Tibial nerve (tissue), 4 donors: ENCODE measurements at regions not wholly inside any gene's neighbourhood (a gene's known extent, or its start where the extent isn't known, plus 50 kb on each side); places are given as distances from the start of the nearest gene placed in this dataset.

Source experiments
- DNase-seq, 2 donors: peaks; one replicate each; pipeline ENCODE4 v3.0.0-alpha.2; 2019; ENCODE audit warnings: low spot score in 2 of 2
- H3K27ac ChIP-seq, 4 donors: fragments of 200-600 bp; sonication (generic) in 3 of 4; one replicate each; pipeline ENCODE4 v1.5.1; 2017 to 2019; ENCODE audit warnings: mild to moderate bottlenecking in 1 of 4
- H3K27me3 ChIP-seq, 2 donors: fragments of 200-600 bp; sonication (generic) in 1 of 2; one replicate each; pipeline versions ENCODE4 v1.5.1 to v1.6.0; 2017 to 2019
- H3K36me3 ChIP-seq, 3 donors: fragments of 200-600 bp; sonication (generic); one replicate each; pipeline ENCODE4 v1.5.1; 2018 to 2019
- H3K4me1 ChIP-seq, 4 donors: fragments of 200-600 bp; sonication (generic) in 3 of 4; one replicate each; pipeline ENCODE4 v1.5.1; 2017 to 2019
- H3K4me3 ChIP-seq, 4 donors: fragments of 200-600 bp; sonication (generic) in 3 of 4; one replicate each; pipeline ENCODE4 v1.5.1; 2017 to 2019; ENCODE audit warnings: mild to moderate bottlenecking in 1 of 4, moderate library complexity in 1 of 4
- H3K9me3 ChIP-seq, 4 donors: fragments of 200-600 bp; sonication (generic) in 3 of 4; one replicate each; pipeline ENCODE4 v1.5.1; 2017 to 2019
- EP300 ChIP-seq, 2 donors: sonication (generic); formaldehyde crosslinking; IDR thresholded peaks; one replicate each; pipeline ENCODE4 v1.6.1; 2017; ENCODE audit warnings: antibody characterized with exemption in 2 of 2, mild to moderate bottlenecking in 1 of 2
- POLR2A ChIP-seq, 2 donors: fragments of 450-650 bp; IDR thresholded peaks; one replicate each; pipeline ENCODE4 v1.6.1; 2017; ENCODE audit warnings: antibody characterized with exemption in 2 of 2, mild to moderate bottlenecking in 2 of 2, moderate library complexity in 2 of 2
- WGBS, 2 donors: methylation state at CpG; one replicate each; pipeline ENCODE4 v1.1.5; 2018; 5-methylcytosine and 5-hydroxymethylcytosine counted together
- TF ChIP-seq, protein P1 (sequence below), 5 experiments: fragments of 200-600 bp in 3 of 5; fragments of 450-650 bp in 2 of 5; sonication (generic) in 3 of 5; IDR thresholded peaks; one replicate each; pipeline ENCODE4 v1.5.1; 2016 to 2019; ENCODE audit warnings: antibody characterized with exemption in 5 of 5, mild to moderate bottlenecking in 3 of 5, moderate library complexity in 2 of 5

DNA sequence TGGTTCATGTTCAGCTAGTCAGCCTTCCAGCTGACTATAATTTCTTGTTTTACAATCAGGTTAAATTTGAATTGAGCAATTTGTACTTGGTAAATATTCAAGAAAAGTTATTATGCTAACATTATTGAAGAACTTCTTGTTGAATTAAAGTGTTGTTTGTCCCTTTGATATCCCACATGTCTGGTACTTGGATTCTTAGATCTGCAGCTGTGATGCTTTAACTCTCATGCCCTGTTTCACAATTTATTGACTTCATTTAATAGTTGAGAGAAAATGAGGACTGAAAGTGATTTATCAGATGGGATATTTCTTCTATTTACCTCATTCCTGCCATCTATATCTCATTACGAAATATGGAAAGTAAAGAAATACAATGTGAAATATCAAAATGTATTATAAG, 92.8 kb downstream of the FASLG start:
- Histone ChIP-seq H3K36me3 (no peaks in the 10 kb centered on the region), H3K4me1 (peaks cover 0 to 7% (median 2%) of the 10 kb centered on the region in 4 donors), H3K27ac (peak overlapping the region in 1 of 4 donors; percentile 38), H3K4me3 (no peak overlapping the region), H3K9me3 (no peaks in the 10 kb centered on the region), H3K27me3 (no peaks in the 10 kb centered on the region)
- WGBS, 2 donors: 79 to 91% methylated on average over 1 of the region's 1 CpG
- TF ChIP-seq EP300 (IDR thresholded peaks at IDR 0.05): peak in 1 of 2 donors; percentile 41
- no peak for TF ChIP-seq POLR2A (IDR thresholded peaks at IDR 0.05)
- no peak for DNase-seq

DNA sequence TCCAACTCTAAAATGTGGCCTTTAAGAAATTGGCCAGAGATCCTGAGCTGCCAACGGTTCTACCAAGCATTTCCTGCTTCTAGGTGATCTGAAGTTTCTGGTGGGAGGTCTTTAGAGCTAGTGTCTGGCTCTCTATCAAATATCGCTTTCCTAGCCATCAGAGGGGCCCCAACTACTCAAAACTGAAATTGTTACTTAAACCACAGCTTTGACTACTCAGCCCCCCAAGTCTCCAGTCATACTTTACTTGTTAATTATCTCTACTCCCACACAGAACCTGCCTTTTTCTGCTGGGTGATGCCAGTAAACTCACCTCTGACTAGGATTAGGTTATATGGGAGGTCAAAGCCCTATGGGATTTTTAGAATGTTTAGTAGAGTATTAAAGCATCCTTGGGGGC, 95.1 kb downstream of the FASLG start:
- H3K4me3 ChIP-seq: no peak overlapping the region
- 48 to 57% methylated on average over 2 of the region's 2 CpGs for WGBS, 2 donors
- no peaks in the 10 kb centered on the region for H3K27me3 ChIP-seq
- no peaks in the 10 kb centered on the region for H3K36me3 ChIP-seq
- H3K4me1 ChIP-seq: no peaks in the 10 kb centered on the region
- H3K27ac ChIP-seq: no peak overlapping the region
- no peak for DNase-seq
- TF ChIP-seq POLR2A (IDR thresholded peaks at IDR 0.05) (no peak), EP300 (IDR thresholded peaks at IDR 0.05) (no peak)
- TF ChIP-seq, protein P1, sequence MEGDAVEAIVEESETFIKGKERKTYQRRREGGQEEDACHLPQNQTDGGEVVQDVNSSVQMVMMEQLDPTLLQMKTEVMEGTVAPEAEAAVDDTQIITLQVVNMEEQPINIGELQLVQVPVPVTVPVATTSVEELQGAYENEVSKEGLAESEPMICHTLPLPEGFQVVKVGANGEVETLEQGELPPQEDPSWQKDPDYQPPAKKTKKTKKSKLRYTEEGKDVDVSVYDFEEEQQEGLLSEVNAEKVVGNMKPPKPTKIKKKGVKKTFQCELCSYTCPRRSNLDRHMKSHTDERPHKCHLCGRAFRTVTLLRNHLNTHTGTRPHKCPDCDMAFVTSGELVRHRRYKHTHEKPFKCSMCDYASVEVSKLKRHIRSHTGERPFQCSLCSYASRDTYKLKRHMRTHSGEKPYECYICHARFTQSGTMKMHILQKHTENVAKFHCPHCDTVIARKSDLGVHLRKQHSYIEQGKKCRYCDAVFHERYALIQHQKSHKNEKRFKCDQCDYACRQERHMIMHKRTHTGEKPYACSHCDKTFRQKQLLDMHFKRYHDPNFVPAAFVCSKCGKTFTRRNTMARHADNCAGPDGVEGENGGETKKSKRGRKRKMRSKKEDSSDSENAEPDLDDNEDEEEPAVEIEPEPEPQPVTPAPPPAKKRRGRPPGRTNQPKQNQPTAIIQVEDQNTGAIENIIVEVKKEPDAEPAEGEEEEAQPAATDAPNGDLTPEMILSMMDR (IDR thresholded peaks at IDR 0.05): no peak
- no peaks in the 10 kb centered on the region for H3K9me3 ChIP-seq

DNA sequence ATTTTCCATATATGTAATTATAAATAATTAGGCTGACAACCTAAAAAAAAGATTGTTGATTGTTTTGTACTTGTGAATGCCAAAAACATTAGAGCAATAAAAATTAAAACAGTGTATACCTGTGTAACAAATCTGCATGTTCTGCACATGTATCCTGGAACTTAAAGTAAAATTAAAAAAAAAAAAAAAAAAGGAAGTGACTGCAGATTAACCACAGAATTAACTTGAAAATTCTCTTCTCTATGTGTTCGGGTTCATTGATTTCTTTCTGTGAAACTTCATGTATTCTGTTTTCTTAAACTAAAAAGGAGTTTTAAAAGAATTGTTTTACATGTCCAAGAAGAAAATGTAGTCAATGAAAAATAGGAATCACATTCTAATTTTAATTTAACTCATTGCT, 95.7 kb downstream of the FASLG start:
- H3K4me3 ChIP-seq: no peak overlapping the region
- WGBS, 2 donors: 76 to 79% methylated on average over 1 of the region's 1 CpG
- DNase-seq: no peak
- no peaks in the 10 kb centered on the region for H3K4me1 ChIP-seq
- TF ChIP-seq EP300 (IDR thresholded peaks at IDR 0.05) (no peak), POLR2A (IDR thresholded peaks at IDR 0.05) (no peak)
- TF ChIP-seq, protein P1 (IDR thresholded peaks at IDR 0.05): no peak
- no peaks in the 10 kb centered on the region for H3K27me3 ChIP-seq
- H3K27ac ChIP-seq: no peak overlapping the region
- H3K9me3 ChIP-seq: no peaks in the 10 kb centered on the region
- H3K36me3 ChIP-seq: no peaks in the 10 kb centered on the region

DNA sequence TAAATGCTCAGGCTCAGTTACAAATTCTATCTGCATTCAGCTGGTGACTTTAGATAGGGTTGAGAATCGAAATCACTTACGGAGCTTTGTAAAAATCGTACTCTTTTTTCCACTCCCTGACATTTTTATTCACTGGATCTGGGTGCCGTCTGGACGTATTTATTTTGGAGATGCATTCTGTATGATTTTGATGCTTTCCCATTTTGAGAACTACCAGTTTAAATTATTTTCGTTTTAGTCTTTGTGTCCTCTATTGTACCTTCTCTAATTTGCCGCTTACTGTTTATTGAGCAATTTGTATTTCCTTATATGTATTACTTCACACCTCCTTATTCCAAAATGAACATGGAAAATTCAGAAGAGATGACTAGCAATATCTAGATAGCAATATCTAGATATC, 96.2 kb downstream of the FASLG start:
- Histone ChIP-seq H3K4me3 (no peak overlapping the region), H3K36me3 (no peaks in the 10 kb centered on the region), H3K27ac (no peak overlapping the region), H3K9me3 (no peaks in the 10 kb centered on the region), H3K4me1 (no peaks in the 10 kb centered on the region), H3K27me3 (no peaks in the 10 kb centered on the region)
- WGBS, 2 donors: 84 to 89% methylated on average over 7 of the region's 7 CpGs
- TF ChIP-seq EP300 (IDR thresholded peaks at IDR 0.05) (no peak), POLR2A (IDR thresholded peaks at IDR 0.05) (no peak)
- TF ChIP-seq, protein P1 (IDR thresholded peaks at IDR 0.05): no peak
- DNase-seq: no peak

DNA sequence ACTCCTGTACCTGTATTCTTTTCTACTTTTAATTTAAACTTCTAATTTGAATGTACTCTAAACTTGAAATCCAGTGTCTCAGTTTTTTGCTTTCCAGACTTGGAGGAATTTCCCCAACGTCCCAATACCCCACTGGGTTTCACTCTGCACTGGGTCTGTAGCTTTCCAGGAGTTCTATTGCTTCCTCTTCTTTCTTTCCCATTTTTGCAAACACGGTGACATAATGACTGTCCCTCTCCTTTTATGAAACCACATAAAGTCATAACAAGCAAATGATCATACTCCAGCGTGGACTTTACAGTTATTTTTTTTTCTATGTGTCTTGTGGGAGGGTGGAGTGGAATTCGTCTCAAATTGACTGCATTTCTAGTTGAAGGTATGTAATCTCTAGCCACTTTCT, 97.1 kb downstream of the FASLG start:
- H3K36me3 ChIP-seq: no peaks in the 10 kb centered on the region
- H3K4me1 ChIP-seq: no peaks in the 10 kb centered on the region
- TF ChIP-seq, protein P1 (IDR thresholded peaks at IDR 0.05): no peak
- TF ChIP-seq EP300 (IDR thresholded peaks at IDR 0.05): no peak
- 68 to 70% methylated on average over 4 of the region's 4 CpGs for WGBS, 2 donors
- no peak overlapping the region for H3K27ac ChIP-seq
- no peak overlapping the region for H3K4me3 ChIP-seq
- no peak for DNase-seq
- no peaks in the 10 kb centered on the region for H3K9me3 ChIP-seq
- H3K27me3 ChIP-seq: no peaks in the 10 kb centered on the region

DNA sequence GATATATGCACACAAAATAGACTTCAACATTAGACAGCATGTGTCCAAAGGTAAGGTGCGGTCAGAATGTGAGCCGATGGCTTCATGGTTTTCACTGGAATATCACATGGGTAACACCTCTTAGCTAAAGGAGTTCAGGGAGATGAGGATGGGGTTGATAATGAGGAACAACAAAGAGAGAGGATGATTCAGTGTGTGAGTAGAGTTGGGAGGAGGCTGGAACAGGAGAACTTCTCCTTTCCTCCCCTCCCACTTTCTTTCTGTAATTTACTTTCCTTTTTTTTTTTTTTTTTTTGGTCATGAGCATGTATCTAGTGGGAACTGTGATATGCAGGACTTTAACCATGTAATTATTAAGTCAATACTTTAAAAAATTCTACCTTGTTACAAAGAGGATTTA, 99.4 kb downstream of the FASLG start:
- TF ChIP-seq EP300 (IDR thresholded peaks at IDR 0.05) (peak in 1 of 2 donors; percentile 6), POLR2A (IDR thresholded peaks at IDR 0.05) (no peak)
- TF ChIP-seq, protein P1 (IDR thresholded peaks at IDR 0.05): no peak
- H3K27ac ChIP-seq: no peak overlapping the region
- 88 to 94% methylated on average over 2 of the region's 2 CpGs for WGBS, 2 donors
- H3K4me1 ChIP-seq: no peaks in the 10 kb centered on the region
- no peaks in the 10 kb centered on the region for H3K9me3 ChIP-seq
- no peak for DNase-seq
- no peaks in the 10 kb centered on the region for H3K27me3 ChIP-seq
- no peaks in the 10 kb centered on the region for H3K36me3 ChIP-seq
- no peak overlapping the region for H3K4me3 ChIP-seq
